Panc1 (cell line): ENCODE measurements at regions not wholly inside any gene's neighbourhood (a gene's known extent, or its start where the extent isn't known, plus 50 kb on each side); places are given as distances from the start of the nearest gene placed in this dataset.

Source experiments
- ATAC-seq: fragments of 200-7000 bp; cut with Tn5 transposase; 2 replicates; pipeline ENCODE4 v1.9.1; 2020; ENCODE audit warnings: mild to moderate bottlenecking, moderate library complexity
- BruUV-seq: library from RNA; stranded (reverse); fragments of 400-500 nt; replicated peaks from 2 replicates; lab custom pipeline; 2021; lab: Mats Ljungman, UMichigan
- CTCF ChIA-PET: fragments of 300-600 bp; sonication (Branson Sonifier 250); formaldehyde crosslinking; loops from one replicate; lab custom pipeline; 2022; ENCODE audit warnings: antibody characterized with exemption; lab: Charles Lee
- POLR2A ChIA-PET: fragments of 300-600 bp; sonication (Branson Sonifier 250); formaldehyde crosslinking; loops from one replicate; lab custom pipeline; 2022; ENCODE audit warnings: antibody characterized with exemption; lab: Charles Lee
- DNase-seq: peaks from one replicate; pipeline ENCODE4 v3.0.0-alpha.2; 2010; ENCODE audit warnings: low read depth, low spot score
- H3K27ac ChIP-seq: 2 replicates; pipeline ENCODE4 v1.5.1; 2011; ENCODE audit warnings: mild to moderate bottlenecking, low read length, inconsistent platforms
- H3K27me3 ChIP-seq: fragments of 200-500 bp; sonication (Bioruptor generic); 2 replicates; pipeline ENCODE4 v1.6.0; 2014; ENCODE audit warnings: low read length, inconsistent platforms; ENCODE audit not compliant: control insufficient read depth, insufficient read depth
- H3K36me3 ChIP-seq: fragments of 200-500 bp; sonication (Bioruptor generic); 2 replicates; pipeline ENCODE4 v1.5.1; 2014; ENCODE audit warnings: inconsistent platforms, mild to moderate bottlenecking, low read length, moderate library complexity; ENCODE audit not compliant: control insufficient read depth, insufficient read depth
- H3K4me1 ChIP-seq: 2 replicates; pipeline ENCODE4 v1.5.1; 2011; ENCODE audit warnings: inconsistent platforms, mild to moderate bottlenecking, low read length, moderate library complexity; ENCODE audit not compliant: control insufficient read depth, insufficient read depth
- H3K4me3 ChIP-seq, 2 experiments: 2 replicates each; pipeline ENCODE4 v1.5.1; 2011 to 2012; ENCODE audit warnings: low read depth in 2 of 2, low read length in 2 of 2, mild to moderate bottlenecking in 2 of 2, inconsistent platforms in 1 of 2, moderate library complexity in 1 of 2
- H3K9me3 ChIP-seq: fragments of 200-500 bp; sonication (Bioruptor generic); 2 replicates; pipeline ENCODE4 v1.5.1; 2014; ENCODE audit warnings: low read depth, mild to moderate bottlenecking, inconsistent platforms, low read length, moderate library complexity; ENCODE audit not compliant: control insufficient read depth, insufficient read depth
- CTCF ChIP-seq: fragments of 450-650 bp; IDR thresholded peaks from 2 replicates; pipeline ENCODE4 v1.5.1; 2017; ENCODE audit warnings: mild to moderate bottlenecking
- POLR2AphosphoS5 ChIP-seq: IDR thresholded peaks from 2 replicates; pipeline ENCODE4 v1.6.1; 2012; ENCODE audit warnings: mild to moderate bottlenecking, low read depth, low read length, moderate library complexity
- REST ChIP-seq, 2 experiments: IDR thresholded peaks; 2 replicates each; pipeline ENCODE4 v1.6.1; 2011 to 2012; ENCODE audit warnings: low read depth in 2 of 2, control low read depth in 1 of 2, low read length in 1 of 2, mild to moderate bottlenecking in 1 of 2, moderate library complexity in 1 of 2; ENCODE audit not compliant: insufficient read depth in 1 of 2
- SIN3A ChIP-seq: IDR thresholded peaks from 2 replicates; pipeline ENCODE4 v1.6.1; 2012; ENCODE audit warnings: low read depth, mild to moderate bottlenecking, low read length, moderate library complexity, borderline replicate concordance; ENCODE audit not compliant: insufficient read depth
- TCF7L2 ChIP-seq: IDR thresholded peaks from 2 replicates; pipeline ENCODE4 v1.6.1; 2011; ENCODE audit warnings: mild to moderate bottlenecking, low read depth, low read length, inconsistent platforms
- in situ Hi-C: cut with HindIII; loops from 2 replicates; pipeline ENCODE4 v1.10.0; 2016; ENCODE audit warnings: low sequenced_read_pairs, low pct_unique_long_range_greater_than_20kb
- intact Hi-C: fragments of 100-400 bp; cut with micrococcal nuclease; formaldehyde crosslinking; loops from one replicate; pipeline ENCODE4 v1.10.0; 2022; ENCODE audit not compliant: unreplicated experiment

GRCh38 chr5:117805058-117805457 lies 1183.3 kb downstream of the DTWD2 start:
- ATAC-seq (no peak), DNase-seq (no peak)
- BruUV-seq, result no TSS peak
- Histone ChIP-seq H3K4me3 (no peak overlapping the region), H3K27me3 (no peaks in the 10 kb centered on the region), H3K9me3 (no peaks in the 10 kb centered on the region), H3K4me1 (no peaks in the 10 kb centered on the region), H3K36me3 (no peaks in the 10 kb centered on the region), H3K27ac (no peak overlapping the region)
- ChIA-PET POLR2A (no interaction called here), CTCF (no interaction called here)
- intact Hi-C loops (no loop called here), in situ Hi-C loops (no loop called here)
- TF ChIP-seq TCF7L2, result no peak
- TF ChIP-seq SIN3A, result no peak
- no peak for TF ChIP-seq CTCF
- no peak for TF ChIP-seq REST (IDR thresholded peaks at IDR 0.05; ENCODE audit: insufficient read depth in 1 of 2, low read depth in 2 of 2, low read length in 1 of 2)
- no peak for TF ChIP-seq POLR2AphosphoS5

- CTCF ChIA-PET, result no interaction called here
- ATAC-seq (no peak), DNase-seq (no peak)
- BruUV-seq, result no TSS peak
- in situ Hi-C loops, result no loop called here
- intact Hi-C loops, result no loop called here
- no peaks in the 10 kb centered on the region for H3K36me3 ChIP-seq
- no peaks in the 10 kb centered on the region for H3K4me1 ChIP-seq
- H3K9me3 ChIP-seq, result no peaks in the 10 kb centered on the region
- H3K27me3 ChIP-seq, result no peaks in the 10 kb centered on the region
- H3K4me3 ChIP-seq, result no peak overlapping the region
- no peak overlapping the region for H3K27ac ChIP-seq
- POLR2A ChIA-PET, result no interaction called here
- TF ChIP-seq POLR2AphosphoS5 (no peak), REST (IDR thresholded peaks at IDR 0.05; ENCODE audit: insufficient read depth in 1 of 2, low read depth in 2 of 2, low read length in 1 of 2) (no peak), SIN3A (no peak), TCF7L2 (no peak), CTCF (no peak)
Measured at GRCh38 chr5:117803533-117803932, 1184.8 kb downstream of the DTWD2 start.
